ENCODE measurements at regions not wholly inside any gene's neighbourhood (a gene's known extent, or its start where the extent isn't known, plus 50 kb on each side); places are given as distances from the start of the nearest gene placed in this dataset.

DNA sequence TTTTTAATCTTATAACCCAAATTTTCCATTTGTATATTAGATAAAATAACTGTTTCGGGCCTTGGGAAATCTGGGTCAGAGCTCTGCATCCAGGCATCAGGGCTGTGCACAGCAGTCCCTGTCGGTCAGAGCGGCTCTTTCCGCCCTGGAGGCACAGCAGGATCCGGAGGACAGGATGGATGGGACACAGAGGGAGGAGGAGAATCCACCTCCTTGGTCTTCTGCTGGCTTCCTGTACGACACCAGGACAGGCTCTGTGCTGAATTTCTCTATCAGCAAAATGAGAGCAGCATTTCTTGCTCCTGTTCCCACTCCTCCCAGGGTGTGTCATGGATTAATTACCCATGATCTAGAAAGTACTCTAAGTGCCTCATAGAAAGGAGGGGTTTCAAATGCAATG, 254.9 kb downstream of the SKAP2 start:
- TF ChIP-seq, protein P1, sequence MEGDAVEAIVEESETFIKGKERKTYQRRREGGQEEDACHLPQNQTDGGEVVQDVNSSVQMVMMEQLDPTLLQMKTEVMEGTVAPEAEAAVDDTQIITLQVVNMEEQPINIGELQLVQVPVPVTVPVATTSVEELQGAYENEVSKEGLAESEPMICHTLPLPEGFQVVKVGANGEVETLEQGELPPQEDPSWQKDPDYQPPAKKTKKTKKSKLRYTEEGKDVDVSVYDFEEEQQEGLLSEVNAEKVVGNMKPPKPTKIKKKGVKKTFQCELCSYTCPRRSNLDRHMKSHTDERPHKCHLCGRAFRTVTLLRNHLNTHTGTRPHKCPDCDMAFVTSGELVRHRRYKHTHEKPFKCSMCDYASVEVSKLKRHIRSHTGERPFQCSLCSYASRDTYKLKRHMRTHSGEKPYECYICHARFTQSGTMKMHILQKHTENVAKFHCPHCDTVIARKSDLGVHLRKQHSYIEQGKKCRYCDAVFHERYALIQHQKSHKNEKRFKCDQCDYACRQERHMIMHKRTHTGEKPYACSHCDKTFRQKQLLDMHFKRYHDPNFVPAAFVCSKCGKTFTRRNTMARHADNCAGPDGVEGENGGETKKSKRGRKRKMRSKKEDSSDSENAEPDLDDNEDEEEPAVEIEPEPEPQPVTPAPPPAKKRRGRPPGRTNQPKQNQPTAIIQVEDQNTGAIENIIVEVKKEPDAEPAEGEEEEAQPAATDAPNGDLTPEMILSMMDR (IDR thresholded peaks at IDR 0.05), result no peak
- no peak for TF ChIP-seq POLR2A (IDR thresholded peaks at IDR 0.05)
